CD14-positive monocyte (primary cell): ENCODE measurements at regions not wholly inside any gene's neighbourhood (a gene's known extent, or its start where the extent isn't known, plus 50 kb on each side); places are given as distances from the start of the nearest gene placed in this dataset.

Experiments
- DNase-seq, 3 donors: peaks; one replicate each; pipeline ENCODE4 v3.0.0-alpha.2; 2011 to 2022
- H2AFZ ChIP-seq: 2 replicates; pipeline ENCODE4 v1.6.0; 2012; ENCODE audit warnings: mild to moderate bottlenecking, low read depth, low read length, inconsistent platforms; ENCODE audit not compliant: insufficient read depth, poor library complexity, severe bottlenecking
- H3K27ac ChIP-seq, 2 donors: 1 replicate in 1 of 2; 2 replicates in 1 of 2; pipeline ENCODE4 v1.5.1; 2012 to 2013; ENCODE audit warnings: low read length in 2 of 2, control low read depth in 1 of 2, inconsistent platforms in 1 of 2, low read depth in 1 of 2, mild to moderate bottlenecking in 1 of 2
- H3K27me3 ChIP-seq, 2 donors: one replicate each; pipeline versions ENCODE4 v1.6.0 to v1.6.1; 2011 to 2013; ENCODE audit warnings: low read length in 2 of 2; ENCODE audit not compliant: control insufficient read depth in 2 of 2, insufficient read depth in 2 of 2
- H3K36me3 ChIP-seq, 2 donors: replicated peaks in 1 of 2; 1 replicate in 1 of 2; 2 replicates in 1 of 2; pipeline versions ENCODE4 v1.5.1 to v1.6.1; 2012 to 2013; ENCODE audit warnings: low read length in 2 of 2, control low read depth in 1 of 2, inconsistent platforms in 1 of 2, mild to moderate bottlenecking in 1 of 2; ENCODE audit not compliant: insufficient read depth in 2 of 2, control insufficient read depth in 1 of 2
- H3K4me1 ChIP-seq, 2 donors: 1 replicate in 1 of 2; 2 replicates in 1 of 2; pipeline versions ENCODE4 v1.5.1 to v1.6.1; 2012 to 2013; ENCODE audit warnings: low read length in 2 of 2, control low read depth in 1 of 2, inconsistent platforms in 1 of 2, mild to moderate bottlenecking in 1 of 2, moderate library complexity in 1 of 2; ENCODE audit not compliant: insufficient read depth in 2 of 2, control insufficient read depth in 1 of 2
- H3K4me2 ChIP-seq: replicated peaks from 2 replicates; pipeline ENCODE3; 2012; ENCODE audit warnings: low read length, moderate library complexity, mild to moderate bottlenecking; ENCODE audit not compliant: poor library complexity, severe bottlenecking; ENCODE audit errors: extremely low read depth
- H3K4me3 ChIP-seq, 3 experiments: fragments of 200-600 bp in 1 of 3; sonication (generic) in 1 of 3; replicated peaks in 1 of 3; 1 replicate in 2 of 3; 2 replicates in 1 of 3; pipeline ENCODE4 v1.5.1; 2011 to 2013; ENCODE audit warnings: low read length in 3 of 3, mild to moderate bottlenecking in 3 of 3, control low read depth in 2 of 3, low read depth in 2 of 3, inconsistent platforms in 1 of 3, moderate library complexity in 1 of 3
- H3K79me2 ChIP-seq: 2 replicates; pipeline ENCODE4 v1.6.0; 2012; ENCODE audit warnings: mild to moderate bottlenecking, control low read depth, inconsistent platforms, low read length, moderate library complexity; ENCODE audit not compliant: insufficient read depth
- H3K9ac ChIP-seq: 2 replicates; pipeline ENCODE4 v1.6.0; 2017; ENCODE audit warnings: low read length, mild to moderate bottlenecking; ENCODE audit not compliant: insufficient read depth, poor library complexity, severe bottlenecking
- H3K9me3 ChIP-seq, 2 donors: replicated peaks in 1 of 2; 1 replicate in 1 of 2; 2 replicates in 1 of 2; pipeline versions ENCODE4 v1.5.1 to v1.6.1; 2012 to 2013; ENCODE audit warnings: low read length in 2 of 2, control low read depth in 1 of 2; ENCODE audit not compliant: control insufficient read depth in 1 of 2, insufficient read depth in 1 of 2
- H4K20me1 ChIP-seq: 2 replicates; pipeline ENCODE4 v1.6.0; 2012; ENCODE audit warnings: mild to moderate bottlenecking, low read length, control low read depth, moderate library complexity; ENCODE audit not compliant: insufficient read depth
- H3K27ac Mint-ChIP-seq, 7 donors: one replicate each; pipeline ENCODE4 v1.8.0; 2020; ENCODE audit warnings: mild to moderate bottlenecking in 7 of 7, mixed read lengths in 7 of 7, moderate library complexity in 6 of 7, inconsistent platforms in 2 of 7
- H3K27me3 Mint-ChIP-seq, 3 donors: one replicate each; pipeline ENCODE4 v1.8.0; 2021 to 2022; ENCODE audit warnings: low read depth in 3 of 3, mild to moderate bottlenecking in 3 of 3, mixed read lengths in 3 of 3, moderate library complexity in 3 of 3, inconsistent platforms in 1 of 3
- H3K36me3 Mint-ChIP-seq, 2 donors: one replicate each; pipeline ENCODE4 v1.8.0; 2020; ENCODE audit warnings: mixed read lengths in 2 of 2, inconsistent platforms in 1 of 2, mild to moderate bottlenecking in 1 of 2
- H3K4me1 Mint-ChIP-seq: one replicate; pipeline ENCODE4 v1.8.0; 2020; ENCODE audit warnings: mild to moderate bottlenecking, mixed read lengths
- H3K4me3 Mint-ChIP-seq, 2 donors: one replicate each; pipeline ENCODE4 v1.8.0; 2020; ENCODE audit warnings: mild to moderate bottlenecking in 2 of 2, mixed read lengths in 2 of 2, moderate library complexity in 1 of 2
- H3K9me3 Mint-ChIP-seq, 7 donors: one replicate each; pipeline ENCODE4 v1.8.0; 2020 to 2022; ENCODE audit warnings: mixed read lengths in 7 of 7, mild to moderate bottlenecking in 6 of 7, moderate library complexity in 6 of 7, inconsistent platforms in 2 of 7
- CTCF ChIP-seq: fragments of 200-600 bp; IDR thresholded peaks from one replicate; pipeline ENCODE4 v1.8.0; 2022; ENCODE audit warnings: antibody characterized with exemption, mild to moderate bottlenecking
- WGBS: methylation state at CpG from one replicate; pipeline ENCODE4 v1.1.5; 2013; ENCODE audit warnings: missing lambda C conversion rate; ENCODE audit not compliant: insufficient coverage; 5-methylcytosine and 5-hydroxymethylcytosine counted together
- intact Hi-C, 2 donors: fragments of 100-400 bp; cut with micrococcal nuclease; formaldehyde crosslinking; loops; one replicate each; pipeline versions ENCODE4 v1.15.0 to v1.15.1; 2023

GRCh38 chr11:30724274-30724673 lies 138.1 kb upstream of the MPPED2 start:
- peaks cover 0 to 5% (median 2%) of the 10 kb centered on the region in 7 donors for H3K9me3 Mint-ChIP-seq
- no peaks in the 10 kb centered on the region for H3K36me3 ChIP-seq
- H2AFZ ChIP-seq, result no peak overlapping the region
- H3K79me2 ChIP-seq, result no peaks in the 10 kb centered on the region
- H3K9me3 ChIP-seq, result no peaks in the 10 kb centered on the region
- no peak overlapping the region for H3K4me3 Mint-ChIP-seq
- intact Hi-C loops, result no loop called here
- no peaks in the 10 kb centered on the region for H3K4me1 Mint-ChIP-seq
- no peak for DNase-seq
- H3K4me1 ChIP-seq, result no peaks in the 10 kb centered on the region
- no peak overlapping the region for H3K4me3 ChIP-seq
- H3K27me3 Mint-ChIP-seq, result no peaks in the 10 kb centered on the region
- no peaks in the 10 kb centered on the region for H4K20me1 ChIP-seq
- H3K27me3 ChIP-seq, result no peaks in the 10 kb centered on the region
- no peak overlapping the region for H3K9ac ChIP-seq
- H3K27ac Mint-ChIP-seq, result no peak overlapping the region
- H3K36me3 Mint-ChIP-seq, result no peaks in the 10 kb centered on the region
- TF ChIP-seq CTCF, result no peak
- H3K4me2 ChIP-seq, result no peak overlapping the region
- H3K27ac ChIP-seq, result no peak overlapping the region

- H4K20me1 ChIP-seq, result no peaks in the 10 kb centered on the region
- no peak overlapping the region for H2AFZ ChIP-seq
- no peak overlapping the region for H3K27ac ChIP-seq
- H3K79me2 ChIP-seq, result no peaks in the 10 kb centered on the region
- H3K9ac ChIP-seq, result no peak overlapping the region
- no peaks in the 10 kb centered on the region for H3K27me3 ChIP-seq
- DNase-seq, result no peak
- TF ChIP-seq CTCF, result no peak
- no peaks in the 10 kb centered on the region for H3K27me3 Mint-ChIP-seq
- no peaks in the 10 kb centered on the region for H3K36me3 ChIP-seq
- H3K4me1 Mint-ChIP-seq, result no peaks in the 10 kb centered on the region
- H3K4me1 ChIP-seq, result no peaks in the 10 kb centered on the region
- intact Hi-C loops, result no loop called here
- no peaks in the 10 kb centered on the region for H3K9me3 ChIP-seq
- no peak overlapping the region for H3K4me2 ChIP-seq
- no peak overlapping the region for H3K27ac Mint-ChIP-seq
- WGBS, result 74% methylated on average over 4 of the region's 4 CpGs
- H3K36me3 Mint-ChIP-seq, result no peaks in the 10 kb centered on the region
- H3K4me3 ChIP-seq, result no peak overlapping the region
- H3K9me3 Mint-ChIP-seq, result peaks cover 0 to 5% (median 0%) of the 10 kb centered on the region in 7 donors
- H3K4me3 Mint-ChIP-seq, result no peak overlapping the region
These were observed 133.2 kb upstream of the MPPED2 start for GRCh38 chr11:30719371-30719770.
